ENCODE measurements at regions not wholly inside any gene's neighbourhood (a gene's known extent, or its start where the extent isn't known, plus 50 kb on each side); places are given as distances from the start of the nearest gene placed in this dataset.

- no peak for DNase-seq
These were observed 753.5 kb downstream of the PDHA2 start for GRCh38 chr4:96593422-96593821.

- no peak for DNase-seq
These were observed 758.6 kb downstream of the PDHA2 start for GRCh38 chr4:96598465-96598864.

- no peak for DNase-seq
These were observed 759.9 kb downstream of the PDHA2 start for GRCh38 chr4:96599752-96600151.

GRCh38 chr4:96602661-96603060, 762.8 kb downstream of the PDHA2 start:
- no peak for DNase-seq

GRCh38 chr4:96603641-96604040, 763.7 kb downstream of the PDHA2 start:
- DNase-seq: no peak

GRCh38 chr4:96606451-96606850, 766.6 kb downstream of the PDHA2 start:
- no peak for DNase-seq

- DNase-seq: no peak
These were observed 786.1 kb downstream of the PDHA2 start for GRCh38 chr4:96626023-96626422.

- DNase-seq: no peak
These were observed 790.9 kb downstream of the PDHA2 start for GRCh38 chr4:96630839-96631238.

- DNase-seq: no peak
These were observed 798.1 kb downstream of the PDHA2 start for GRCh38 chr4:96637971-96638412.

- no peak for DNase-seq
These were observed 800.0 kb downstream of the PDHA2 start for GRCh38 chr4:96639932-96640331.

- no peak for DNase-seq
These were observed 802.6 kb downstream of the PDHA2 start for GRCh38 chr4:96642490-96642889.

- DNase-seq: no peak
These were observed 806.3 kb downstream of the PDHA2 start for GRCh38 chr4:96646146-96646545.

GRCh38 chr4:96649536-96649935, 809.6 kb downstream of the PDHA2 start:
- DNase-seq: no peak

GRCh38 chr4:96652158-96652557, 812.3 kb downstream of the PDHA2 start:
- no peak for DNase-seq

GRCh38 chr4:96652821-96653220, 812.9 kb downstream of the PDHA2 start:
- no peak for DNase-seq

- DNase-seq: no peak
These were observed 814.2 kb downstream of the PDHA2 start for GRCh38 chr4:96654045-96654444.

GRCh38 chr4:96670381-96670780, 830.5 kb downstream of the PDHA2 start:
- no peak for DNase-seq

GRCh38 chr4:96675416-96675815, 835.5 kb downstream of the PDHA2 start:
- no peak for DNase-seq

- no peak for DNase-seq
These were observed 836.0 kb downstream of the PDHA2 start for GRCh38 chr4:96675896-96676295.

- DNase-seq: no peak
These were observed 837.0 kb downstream of the PDHA2 start for GRCh38 chr4:96676754-96677435.

- no peak for DNase-seq
These were observed 837.6 kb downstream of the PDHA2 start for GRCh38 chr4:96677499-96677898.

- no peak for DNase-seq
These were observed 841.3 kb downstream of the PDHA2 start for GRCh38 chr4:96681218-96681617.

- DNase-seq: no peak
These were observed 845.8 kb downstream of the PDHA2 start for GRCh38 chr4:96685691-96686090.

GRCh38 chr4:96691521-96691920, 851.6 kb downstream of the PDHA2 start:
- DNase-seq: no peak

GRCh38 chr4:96698831-96699230, 858.9 kb downstream of the PDHA2 start:
- DNase-seq: no peak

All from midbrain (tissue), 1 donor.